HG03460 (cell line): ENCODE measurements at regions not wholly inside any gene's neighbourhood (a gene's known extent, or its start where the extent isn't known, plus 50 kb on each side); places are given as distances from the start of the nearest gene placed in this dataset.
"Not testable (repeated sequence)": the region's sequence is repeated elsewhere in the genome, so short reads cannot be mapped to it uniquely, and the experiment has no call there.

Experiments
- ATAC-seq: cut with Tn5 transposase; IDR thresholded peaks from one replicate; pipeline ENCODE4 v1.9.1; 2021; ENCODE audit not compliant: unreplicated experiment

GRCh38 chr5:53263151-53263550, 153.6 kb upstream of the MOCS2 start:
- no peak for ATAC-seq

- ATAC-seq, result no peak
Observed at GRCh38 chr5:53265043-53265442, 155.5 kb upstream of the MOCS2 start.

- not testable (repeated sequence) for ATAC-seq
Observed at GRCh38 chr5:53268241-53268640, 158.7 kb upstream of the MOCS2 start.

- ATAC-seq, result no peak
Observed at GRCh38 chr5:53275666-53276065, 166.1 kb upstream of the MOCS2 start.

- no peak for ATAC-seq
Observed at GRCh38 chr5:53276825-53277224, 167.3 kb upstream of the MOCS2 start.

GRCh38 chr5:53277491-53277890, 167.9 kb upstream of the MOCS2 start:
- no peak for ATAC-seq

GRCh38 chr5:53287573-53287972, 178.0 kb upstream of the MOCS2 start:
- no peak for ATAC-seq

- no peak for ATAC-seq
Observed at GRCh38 chr5:53288511-53288910, 179.0 kb upstream of the MOCS2 start.

GRCh38 chr5:53291047-53291446, 181.5 kb upstream of the MOCS2 start:
- ATAC-seq, result no peak

- ATAC-seq, result no peak
Observed at GRCh38 chr5:53291528-53291927, 182.0 kb upstream of the MOCS2 start.

GRCh38 chr5:53298841-53299240, 181.6 kb upstream of the FST start:
- no peak for ATAC-seq

GRCh38 chr5:53302529-53302928, 177.9 kb upstream of the FST start:
- ATAC-seq, result no peak

GRCh38 chr5:53303105-53303504, 177.3 kb upstream of the FST start:
- ATAC-seq, result no peak

GRCh38 chr5:53305316-53305715, 175.1 kb upstream of the FST start:
- ATAC-seq, result not testable (repeated sequence)

GRCh38 chr5:53309653-53310052, 170.8 kb upstream of the FST start:
- no peak for ATAC-seq

- ATAC-seq, result no peak
Observed at GRCh38 chr5:53311681-53312080, 168.7 kb upstream of the FST start.

GRCh38 chr5:53313145-53313544, 167.3 kb upstream of the FST start:
- ATAC-seq, result no peak

GRCh38 chr5:53318303-53318702, 162.1 kb upstream of the FST start:
- ATAC-seq, result no peak

- ATAC-seq, result no peak
Observed at GRCh38 chr5:53319315-53319714, 161.1 kb upstream of the FST start.

GRCh38 chr5:53321073-53321472, 159.4 kb upstream of the FST start:
- ATAC-seq, result no peak

GRCh38 chr5:53321721-53322120, 158.7 kb upstream of the FST start:
- ATAC-seq, result no peak

- ATAC-seq, result no peak
Observed at GRCh38 chr5:53322257-53322656, 158.2 kb upstream of the FST start.

- no peak for ATAC-seq
Observed at GRCh38 chr5:53323511-53323910, 156.9 kb upstream of the FST start.
